ENCODE measurements at regions not wholly inside any gene's neighbourhood (a gene's known extent, or its start where the extent isn't known, plus 50 kb on each side); places are given as distances from the start of the nearest gene placed in this dataset.

GRCh38 chr16:86193528-86194193 lies 294.7 kb downstream of the IRF8 start:
- Histone ChIP-seq H3K36me3 (ENCODE audit: control insufficient read depth, low read depth, low read length) (no peaks in the 10 kb centered on the region), H3K27ac (ENCODE audit: low read length) (no peak overlapping the region), H3K4me3 (ENCODE audit: low read length) (no peak overlapping the region), H3K9me3 (ENCODE audit: control insufficient read depth, low read depth, low read length) (no peaks in the 10 kb centered on the region), H3K9ac (ENCODE audit: low read length) (no peak overlapping the region), H3K27me3 (ENCODE audit: control insufficient read depth, insufficient read depth, low read length) (peaks cover 13% of the 10 kb centered on the region), H3K4me1 (ENCODE audit: control insufficient read depth, low read depth, low read length) (peaks cover 32% of the 10 kb centered on the region)

GRCh38 chr16:86195863-86196630 lies 297.1 kb downstream of the IRF8 start:
- no peaks in the 10 kb centered on the region for H3K9me3 ChIP-seq (ENCODE audit: control insufficient read depth, low read depth, low read length)
- peaks cover 13% of the 10 kb centered on the region for H3K27me3 ChIP-seq (ENCODE audit: control insufficient read depth, insufficient read depth, low read length)
- H3K9ac ChIP-seq (ENCODE audit: low read length): no peak overlapping the region
- H3K4me3 ChIP-seq (ENCODE audit: low read length): no peak overlapping the region
- no peaks in the 10 kb centered on the region for H3K36me3 ChIP-seq (ENCODE audit: control insufficient read depth, low read depth, low read length)
- no peak overlapping the region for H3K27ac ChIP-seq (ENCODE audit: low read length)
- peaks cover 35% of the 10 kb centered on the region for H3K4me1 ChIP-seq (ENCODE audit: control insufficient read depth, low read depth, low read length)

GRCh38 chr16:86196687-86197391 lies 297.9 kb downstream of the IRF8 start:
- no peak overlapping the region for H3K4me3 ChIP-seq (ENCODE audit: low read length)
- peaks cover 5% of the 10 kb centered on the region for H3K27me3 ChIP-seq (ENCODE audit: control insufficient read depth, insufficient read depth, low read length)

DNA sequence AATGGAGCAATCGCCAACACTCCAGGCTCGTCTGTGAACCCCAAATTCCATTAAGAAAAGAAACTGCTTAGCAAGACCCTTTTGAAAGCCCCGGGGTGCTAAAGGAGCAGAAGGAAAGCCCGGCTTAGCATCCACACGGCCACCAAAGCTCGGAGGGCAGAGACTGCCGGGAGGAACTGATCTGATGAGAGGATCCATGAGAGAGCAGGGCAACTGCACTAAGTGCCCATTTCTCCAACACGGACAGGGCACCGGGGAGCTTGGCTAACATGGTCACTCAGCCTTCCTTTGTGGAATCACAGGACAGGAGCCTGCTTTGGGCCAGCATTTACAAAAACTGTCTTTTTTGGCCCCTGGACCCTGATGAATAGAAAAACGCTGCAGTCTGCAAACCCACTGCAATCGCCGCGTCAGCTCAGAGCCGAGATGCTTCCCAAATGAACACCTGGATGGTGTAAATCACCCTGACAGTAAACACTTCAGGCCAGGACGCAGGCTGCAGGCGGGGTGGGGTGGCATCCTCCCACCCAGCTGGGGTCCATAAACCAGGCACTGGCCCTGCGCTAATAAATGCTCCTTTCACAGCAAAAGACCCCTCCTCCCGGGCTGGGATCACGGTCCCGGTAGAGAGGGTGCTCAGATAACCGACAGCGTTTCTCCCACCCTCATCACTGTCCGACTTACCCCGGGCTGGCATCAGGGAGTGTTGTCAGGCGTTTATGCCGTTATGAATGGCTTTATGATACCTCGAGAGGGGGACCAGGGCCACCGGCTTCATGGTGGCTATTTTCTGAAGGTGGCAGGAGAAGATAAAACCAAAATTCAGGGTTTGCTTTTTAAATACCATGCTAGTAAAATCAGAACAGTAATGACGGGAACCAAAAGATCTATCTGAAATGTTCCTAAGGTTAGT lies 299.5 kb downstream of the IRF8 start:
- Histone ChIP-seq H3K4me1 (ENCODE audit: control insufficient read depth, low read depth, low read length) (peaks cover 28% of the 10 kb centered on the region), H3K27me3 (ENCODE audit: control insufficient read depth, insufficient read depth, low read length) (no peaks in the 10 kb centered on the region), H3K9me3 (ENCODE audit: control insufficient read depth, low read depth, low read length) (no peaks in the 10 kb centered on the region), H3K9ac (ENCODE audit: low read length) (no peak overlapping the region), H3K4me3 (ENCODE audit: low read length) (no peak overlapping the region), H3K36me3 (ENCODE audit: control insufficient read depth, low read depth, low read length) (no peaks in the 10 kb centered on the region), H3K27ac (ENCODE audit: low read length) (no peak overlapping the region)

More at GRCh38 chr16:86196687-86197391, 297.9 kb downstream of the IRF8 start:
- Histone ChIP-seq H3K36me3 (ENCODE audit: control insufficient read depth, low read depth, low read length) (no peaks in the 10 kb centered on the region), H3K9me3 (ENCODE audit: control insufficient read depth, low read depth, low read length) (no peaks in the 10 kb centered on the region), H3K27ac (ENCODE audit: low read length) (no peak overlapping the region), H3K9ac (ENCODE audit: low read length) (no peak overlapping the region), H3K4me1 (ENCODE audit: control insufficient read depth, low read depth, low read length) (peaks cover 28% of the 10 kb centered on the region)

GRCh38 chr16:86199182-86199581 lies 300.2 kb downstream of the IRF8 start:
- Histone ChIP-seq H3K9ac (ENCODE audit: low read length) (no peak overlapping the region), H3K4me3 (ENCODE audit: low read length) (no peak overlapping the region), H3K4me1 (ENCODE audit: control insufficient read depth, low read depth, low read length) (peaks cover 28% of the 10 kb centered on the region), H3K27me3 (ENCODE audit: control insufficient read depth, insufficient read depth, low read length) (no peaks in the 10 kb centered on the region), H3K36me3 (ENCODE audit: control insufficient read depth, low read depth, low read length) (no peaks in the 10 kb centered on the region), H3K27ac (ENCODE audit: low read length) (no peak overlapping the region), H3K9me3 (ENCODE audit: control insufficient read depth, low read depth, low read length) (no peaks in the 10 kb centered on the region)

- H3K4me1 ChIP-seq (ENCODE audit: control insufficient read depth, low read depth, low read length): peaks cover 28% of the 10 kb centered on the region
- H3K36me3 ChIP-seq (ENCODE audit: control insufficient read depth, low read depth, low read length): no peaks in the 10 kb centered on the region
- H3K27ac ChIP-seq (ENCODE audit: low read length): no peak overlapping the region
- no peak overlapping the region for H3K4me3 ChIP-seq (ENCODE audit: low read length)
- H3K27me3 ChIP-seq (ENCODE audit: control insufficient read depth, insufficient read depth, low read length): no peaks in the 10 kb centered on the region
- no peak overlapping the region for H3K9ac ChIP-seq (ENCODE audit: low read length)
- H3K9me3 ChIP-seq (ENCODE audit: control insufficient read depth, low read depth, low read length): no peaks in the 10 kb centered on the region
Observed at GRCh38 chr16:86199871-86200695, 301.1 kb downstream of the IRF8 start.

GRCh38 chr16:86200722-86201121 lies 301.8 kb downstream of the IRF8 start:
- no peaks in the 10 kb centered on the region for H3K9me3 ChIP-seq (ENCODE audit: control insufficient read depth, low read depth, low read length)
- no peak overlapping the region for H3K4me3 ChIP-seq (ENCODE audit: low read length)
- no peaks in the 10 kb centered on the region for H3K27me3 ChIP-seq (ENCODE audit: control insufficient read depth, insufficient read depth, low read length)
- H3K27ac ChIP-seq (ENCODE audit: low read length): no peak overlapping the region
- H3K36me3 ChIP-seq (ENCODE audit: control insufficient read depth, low read depth, low read length): no peaks in the 10 kb centered on the region
- peaks cover 22% of the 10 kb centered on the region for H3K4me1 ChIP-seq (ENCODE audit: control insufficient read depth, low read depth, low read length)
- H3K9ac ChIP-seq (ENCODE audit: low read length): no peak overlapping the region

- peaks cover 11% of the 10 kb centered on the region for H3K4me1 ChIP-seq (ENCODE audit: control insufficient read depth, low read depth, low read length)
- no peaks in the 10 kb centered on the region for H3K9me3 ChIP-seq (ENCODE audit: control insufficient read depth, low read depth, low read length)
- H3K27me3 ChIP-seq (ENCODE audit: control insufficient read depth, insufficient read depth, low read length): no peaks in the 10 kb centered on the region
- no peak overlapping the region for H3K27ac ChIP-seq (ENCODE audit: low read length)
- no peak overlapping the region for H3K9ac ChIP-seq (ENCODE audit: low read length)
- H3K36me3 ChIP-seq (ENCODE audit: control insufficient read depth, low read depth, low read length): no peaks in the 10 kb centered on the region
- no peak overlapping the region for H3K4me3 ChIP-seq (ENCODE audit: low read length)
Observed at GRCh38 chr16:86201746-86202145, 302.8 kb downstream of the IRF8 start.

DNA sequence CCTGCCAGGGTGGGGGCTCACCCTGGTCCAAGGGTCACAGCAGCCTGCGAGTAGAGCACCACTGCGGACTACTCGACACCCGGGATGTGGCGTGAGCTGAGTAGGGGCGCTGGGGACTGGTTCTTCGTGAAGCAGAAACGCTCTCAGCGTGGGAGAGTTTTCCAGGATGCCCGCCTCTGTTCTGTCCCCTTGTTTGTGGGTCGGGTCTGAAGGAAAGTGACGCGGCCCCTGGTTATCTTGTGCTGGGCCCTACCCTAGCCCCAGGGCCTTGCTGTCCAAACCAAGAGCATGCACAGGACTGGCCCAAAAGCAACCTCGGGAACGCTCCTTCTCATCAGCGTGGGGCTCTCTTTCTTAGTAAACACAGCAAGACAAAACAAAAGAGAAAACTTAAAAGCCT lies 303.3 kb downstream of the IRF8 start:
- H3K4me1 ChIP-seq (ENCODE audit: control insufficient read depth, low read depth, low read length): peaks cover 7% of the 10 kb centered on the region

GRCh38 chr16:86202760-86203426 lies 303.9 kb downstream of the IRF8 start:
- Histone ChIP-seq H3K9ac (ENCODE audit: low read length) (no peak overlapping the region), H3K27me3 (ENCODE audit: control insufficient read depth, insufficient read depth, low read length) (no peaks in the 10 kb centered on the region), H3K9me3 (ENCODE audit: control insufficient read depth, low read depth, low read length) (no peaks in the 10 kb centered on the region), H3K4me3 (ENCODE audit: low read length) (no peak overlapping the region), H3K4me1 (ENCODE audit: control insufficient read depth, low read depth, low read length) (peaks cover 5% of the 10 kb centered on the region), H3K36me3 (ENCODE audit: control insufficient read depth, low read depth, low read length) (no peaks in the 10 kb centered on the region), H3K27ac (ENCODE audit: low read length) (no peak overlapping the region)

More for the DNA sequence above, 303.3 kb downstream of the IRF8 start:
- Histone ChIP-seq H3K9ac (ENCODE audit: low read length) (no peak overlapping the region), H3K4me3 (ENCODE audit: low read length) (no peak overlapping the region), H3K9me3 (ENCODE audit: control insufficient read depth, low read depth, low read length) (no peaks in the 10 kb centered on the region), H3K27me3 (ENCODE audit: control insufficient read depth, insufficient read depth, low read length) (no peaks in the 10 kb centered on the region), H3K27ac (ENCODE audit: low read length) (no peak overlapping the region), H3K36me3 (ENCODE audit: control insufficient read depth, low read depth, low read length) (no peaks in the 10 kb centered on the region)

Measured in iPS-18a (cell line).